SU-DHL-6 (cell line): ENCODE measurements at regions not wholly inside any gene's neighbourhood (a gene's known extent, or its start where the extent isn't known, plus 50 kb on each side); places are given as distances from the start of the nearest gene placed in this dataset.

ENCODE experiments used
- H2AFZ ChIP-seq: fragments of 200-600 bp; sonication (generic); 2 replicates; pipeline ENCODE4 v1.6.1; 2014; ENCODE audit warnings: low read depth, mild to moderate bottlenecking, moderate library complexity, mixed read lengths, antibody characterized with exemption, low read length; ENCODE audit not compliant: severe bottlenecking
- H3F3A ChIP-seq: fragments of 200-600 bp; shearing (Covaris generic); 2 replicates; pipeline ENCODE4 v1.6.0; 2016; ENCODE audit warnings: antibody characterized with exemption, mild to moderate bottlenecking; ENCODE audit not compliant: insufficient read depth
- H3K27ac ChIP-seq: fragments of 200-600 bp; sonication (generic); 2 replicates; pipeline ENCODE4 v1.5.1; 2016; ENCODE audit warnings: low read depth, mild to moderate bottlenecking, low read length, moderate library complexity, mixed read lengths
- H3K27me3 ChIP-seq: fragments of 200-600 bp; sonication (generic), shearing (Covaris generic); 2 replicates; pipeline ENCODE4 v1.6.0; 2014; ENCODE audit warnings: mild to moderate bottlenecking, low read length
- H3K36me3 ChIP-seq: fragments of 200-600 bp; sonication (generic); 2 replicates; pipeline ENCODE4 v1.6.1; 2014; ENCODE audit warnings: mild to moderate bottlenecking, low read length, mixed read lengths
- H3K4me2 ChIP-seq: fragments of 300-600, 200-600 bp; shearing (Covaris generic), sonication (generic); 2 replicates; pipeline ENCODE4 v1.6.0; 2014; ENCODE audit warnings: low read length, low read depth, mild to moderate bottlenecking; ENCODE audit not compliant: poor library complexity, severe bottlenecking
- H3K4me3 ChIP-seq: fragments of 200-600 bp; sonication (generic); 2 replicates; pipeline ENCODE4 v1.5.1; 2014; ENCODE audit warnings: antibody characterized with exemption, low read length, mild to moderate bottlenecking, mixed read lengths; ENCODE audit not compliant: insufficient read depth, poor library complexity, severe bottlenecking
- H3K79me2 ChIP-seq: fragments of 200-600 bp; sonication (generic); 2 replicates; pipeline ENCODE4 v1.6.1; 2014; ENCODE audit warnings: mild to moderate bottlenecking, low read length, moderate library complexity; ENCODE audit not compliant: insufficient read depth
- H3K9ac ChIP-seq: fragments of 200-600 bp; sonication (generic); 2 replicates; pipeline ENCODE4 v1.7.0; 2014; ENCODE audit warnings: mild to moderate bottlenecking, low read length
- H3K9me2 ChIP-seq: fragments of 200-600 bp; sonication (generic); replicated peaks from 2 replicates; pipeline ENCODE4 v1.6.1; 2014; ENCODE audit warnings: low read length; ENCODE audit not compliant: insufficient read depth
- H3K9me3 ChIP-seq: fragments of 200-600 bp; sonication (generic); 2 replicates; pipeline ENCODE4 v1.6.1; 2014; ENCODE audit warnings: low read length, mixed read lengths; ENCODE audit not compliant: insufficient read depth
- H4K20me1 ChIP-seq: fragments of 200-600 bp; sonication (generic); 2 replicates; pipeline ENCODE4 v1.6.1; 2014; ENCODE audit warnings: low read depth, mild to moderate bottlenecking, antibody characterized with exemption, low read length, moderate library complexity, mixed read lengths
- EZH2phosphoT487 ChIP-seq: fragments of 200-600 bp; sonication (generic), shearing (Covaris generic); conservative IDR thresholded peaks from 2 replicates; pipeline ENCODE4 v1.6.1; 2018; ENCODE audit warnings: mild to moderate bottlenecking, antibody characterized with exemption, low read length, moderate library complexity, mixed read lengths
- TF ChIP-seq, protein P1 (sequence below): fragments of 200-600 bp; sonication (generic); IDR thresholded peaks from one replicate; pipeline ENCODE4 v1.5.1; 2017; ENCODE audit warnings: antibody characterized with exemption, mild to moderate bottlenecking, low read length, moderate library complexity; ENCODE audit not compliant: insufficient read depth, poor library complexity, severe bottlenecking

DNA sequence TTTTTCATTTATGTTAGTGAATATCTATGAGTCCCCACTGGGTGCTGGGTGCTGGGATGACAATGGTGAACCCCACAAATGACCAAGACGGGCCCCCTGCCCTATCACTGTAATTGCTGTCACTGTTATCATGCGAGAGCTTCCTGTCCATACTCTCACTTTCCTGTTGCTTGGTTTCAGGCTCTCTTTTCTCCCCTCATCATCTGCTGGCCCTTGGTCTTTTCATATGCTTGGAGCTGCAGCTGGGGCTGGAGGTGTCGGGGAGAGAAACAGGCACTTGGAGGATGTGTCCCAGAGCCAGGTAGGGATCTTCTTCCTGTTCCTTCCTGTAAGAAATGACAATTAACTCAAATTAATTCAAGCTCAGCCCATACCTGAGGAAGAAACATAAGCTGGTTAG, 348.0 kb downstream of the PTPRU start:
- Histone ChIP-seq H3K79me2 (no peaks in the 10 kb centered on the region), H3K9me3 (no peaks in the 10 kb centered on the region), H3K36me3 (no peaks in the 10 kb centered on the region), H3K4me2 (no peak overlapping the region), H3K9me2 (no peaks in the 10 kb centered on the region), H3K27ac (no peak overlapping the region), H3K4me3 (no peak overlapping the region), H4K20me1 (no peaks in the 10 kb centered on the region), H3K9ac (no peak overlapping the region), H3F3A (no peaks in the 10 kb centered on the region), H2AFZ (no peak overlapping the region), H3K27me3 (no peaks in the 10 kb centered on the region)
- no peak for TF ChIP-seq EZH2phosphoT487
- TF ChIP-seq, protein P1, sequence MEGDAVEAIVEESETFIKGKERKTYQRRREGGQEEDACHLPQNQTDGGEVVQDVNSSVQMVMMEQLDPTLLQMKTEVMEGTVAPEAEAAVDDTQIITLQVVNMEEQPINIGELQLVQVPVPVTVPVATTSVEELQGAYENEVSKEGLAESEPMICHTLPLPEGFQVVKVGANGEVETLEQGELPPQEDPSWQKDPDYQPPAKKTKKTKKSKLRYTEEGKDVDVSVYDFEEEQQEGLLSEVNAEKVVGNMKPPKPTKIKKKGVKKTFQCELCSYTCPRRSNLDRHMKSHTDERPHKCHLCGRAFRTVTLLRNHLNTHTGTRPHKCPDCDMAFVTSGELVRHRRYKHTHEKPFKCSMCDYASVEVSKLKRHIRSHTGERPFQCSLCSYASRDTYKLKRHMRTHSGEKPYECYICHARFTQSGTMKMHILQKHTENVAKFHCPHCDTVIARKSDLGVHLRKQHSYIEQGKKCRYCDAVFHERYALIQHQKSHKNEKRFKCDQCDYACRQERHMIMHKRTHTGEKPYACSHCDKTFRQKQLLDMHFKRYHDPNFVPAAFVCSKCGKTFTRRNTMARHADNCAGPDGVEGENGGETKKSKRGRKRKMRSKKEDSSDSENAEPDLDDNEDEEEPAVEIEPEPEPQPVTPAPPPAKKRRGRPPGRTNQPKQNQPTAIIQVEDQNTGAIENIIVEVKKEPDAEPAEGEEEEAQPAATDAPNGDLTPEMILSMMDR, result no peak

DNA sequence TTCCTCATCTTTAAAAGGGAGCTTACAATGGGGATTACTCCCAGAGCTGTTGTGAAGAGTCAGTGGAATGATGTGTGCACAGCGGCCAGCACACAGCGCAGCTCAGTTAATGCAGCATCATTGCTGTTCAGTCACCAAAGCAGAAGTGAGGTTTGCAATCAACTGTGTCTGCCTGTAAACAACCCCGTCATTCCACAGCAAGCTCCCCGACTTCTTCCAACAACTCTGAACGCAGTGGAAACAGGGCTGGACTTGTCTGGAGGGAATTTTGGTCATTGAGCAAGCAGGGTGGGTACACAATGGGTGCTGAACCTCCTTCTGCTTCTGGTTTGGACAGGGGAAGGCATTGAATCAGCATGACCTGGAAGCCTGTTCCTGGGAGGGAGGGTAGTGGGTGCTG, 347.4 kb downstream of the PTPRU start:
- Histone ChIP-seq H3K9me3 (no peaks in the 10 kb centered on the region), H3K9me2 (no peaks in the 10 kb centered on the region), H3F3A (no peaks in the 10 kb centered on the region), H3K4me3 (no peak overlapping the region), H2AFZ (no peak overlapping the region), H3K36me3 (no peaks in the 10 kb centered on the region), H3K9ac (no peak overlapping the region), H4K20me1 (no peaks in the 10 kb centered on the region), H3K27ac (no peak overlapping the region), H3K27me3 (no peaks in the 10 kb centered on the region), H3K79me2 (no peaks in the 10 kb centered on the region), H3K4me2 (no peak overlapping the region)
- no peak for TF ChIP-seq EZH2phosphoT487
- TF ChIP-seq, protein P1, result no peak

DNA sequence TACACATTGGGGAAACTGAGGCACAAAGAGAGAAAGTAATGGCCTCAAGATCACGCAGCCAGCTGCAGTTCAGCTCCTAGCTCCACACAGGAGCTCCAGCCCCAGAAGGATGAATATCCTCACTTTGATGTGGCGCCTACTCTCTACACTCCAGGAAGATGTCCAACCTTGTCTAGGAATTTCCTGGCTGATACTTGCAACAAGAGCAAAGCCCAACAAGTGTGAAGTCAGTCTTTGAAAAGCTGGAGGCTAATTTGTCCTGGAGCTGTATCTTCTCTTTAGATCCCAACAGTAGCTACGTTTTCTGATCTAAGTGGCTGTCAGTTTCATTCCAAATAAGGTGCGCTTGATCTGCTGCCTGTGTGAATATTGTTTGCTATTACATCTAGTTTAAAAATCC, 344.9 kb downstream of the PTPRU start:
- TF ChIP-seq, protein P1, result no peak
- no peak for TF ChIP-seq EZH2phosphoT487
- Histone ChIP-seq H3K27ac (no peak overlapping the region), H3K79me2 (no peaks in the 10 kb centered on the region), H3K4me3 (no peak overlapping the region), H3K4me2 (no peak overlapping the region), H3K36me3 (no peaks in the 10 kb centered on the region), H3K9me2 (no peaks in the 10 kb centered on the region), H3K27me3 (no peaks in the 10 kb centered on the region), H3F3A (no peaks in the 10 kb centered on the region), H3K9ac (no peak overlapping the region), H4K20me1 (no peaks in the 10 kb centered on the region), H3K9me3 (no peaks in the 10 kb centered on the region), H2AFZ (no peak overlapping the region)
